ENCODE measurements at regions not wholly inside any gene's neighbourhood (a gene's known extent, or its start where the extent isn't known, plus 50 kb on each side); places are given as distances from the start of the nearest gene placed in this dataset.

DNA sequence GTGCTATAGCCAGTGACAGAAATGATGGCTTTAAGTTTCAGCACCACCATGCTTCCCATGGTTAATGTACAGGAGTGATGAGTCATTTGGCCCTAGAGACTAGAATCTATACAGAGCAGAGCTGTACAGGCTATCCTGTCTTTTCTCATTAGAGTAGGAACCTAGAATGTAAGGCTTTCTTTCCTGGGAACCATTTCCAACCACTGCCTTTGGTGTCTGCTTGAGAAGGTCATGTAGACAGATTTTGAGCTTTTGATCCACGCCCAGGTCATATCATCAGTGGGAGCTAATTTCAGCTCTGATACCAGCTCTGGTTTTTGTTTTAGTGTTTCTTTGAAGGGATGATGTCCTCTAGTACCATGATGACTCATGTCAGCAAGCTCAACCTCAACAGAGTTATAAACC, 543.1 kb downstream of the NTRK3 start:
- TF ChIP-seq, protein P1, sequence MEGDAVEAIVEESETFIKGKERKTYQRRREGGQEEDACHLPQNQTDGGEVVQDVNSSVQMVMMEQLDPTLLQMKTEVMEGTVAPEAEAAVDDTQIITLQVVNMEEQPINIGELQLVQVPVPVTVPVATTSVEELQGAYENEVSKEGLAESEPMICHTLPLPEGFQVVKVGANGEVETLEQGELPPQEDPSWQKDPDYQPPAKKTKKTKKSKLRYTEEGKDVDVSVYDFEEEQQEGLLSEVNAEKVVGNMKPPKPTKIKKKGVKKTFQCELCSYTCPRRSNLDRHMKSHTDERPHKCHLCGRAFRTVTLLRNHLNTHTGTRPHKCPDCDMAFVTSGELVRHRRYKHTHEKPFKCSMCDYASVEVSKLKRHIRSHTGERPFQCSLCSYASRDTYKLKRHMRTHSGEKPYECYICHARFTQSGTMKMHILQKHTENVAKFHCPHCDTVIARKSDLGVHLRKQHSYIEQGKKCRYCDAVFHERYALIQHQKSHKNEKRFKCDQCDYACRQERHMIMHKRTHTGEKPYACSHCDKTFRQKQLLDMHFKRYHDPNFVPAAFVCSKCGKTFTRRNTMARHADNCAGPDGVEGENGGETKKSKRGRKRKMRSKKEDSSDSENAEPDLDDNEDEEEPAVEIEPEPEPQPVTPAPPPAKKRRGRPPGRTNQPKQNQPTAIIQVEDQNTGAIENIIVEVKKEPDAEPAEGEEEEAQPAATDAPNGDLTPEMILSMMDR (conservative IDR thresholded peaks at IDR 0.05; ENCODE audit: low read length) = no peak
- TF ChIP-seq EZH2phosphoT487 (IDR thresholded peaks at IDR 0.05; ENCODE audit: borderline replicate concordance, low read depth, low read length) = no peak
- intact Hi-C loops (cut with micrococcal nuclease; ENCODE audit: unreplicated experiment) = no loop called here
- no peaks in the 10 kb centered on the region for H4K20me1 ChIP-seq (ENCODE audit: insufficient read depth, low read length)
- no TSS peak for BruUV-seq (replicated peaks)
- no peak overlapping the region for H3K4me2 ChIP-seq (ENCODE audit: low read length)
- no peaks in the 10 kb centered on the region for H3K9me2 ChIP-seq (ENCODE audit: insufficient read depth, low read length)
- ChIA-PET CTCF (ENCODE audit: unreplicated experiment) (no interaction called here), POLR2A (no interaction called here)
- H3K79me2 ChIP-seq (ENCODE audit: insufficient read depth, low read depth, low read length) = no peaks in the 10 kb centered on the region
- H3K27ac ChIP-seq (ENCODE audit: low read depth, low read length, poor library complexity, severe bottlenecking) = no peak overlapping the region
- H3K4me1 ChIP-seq (ENCODE audit: insufficient read depth, low read length, poor library complexity, severe bottlenecking) = no peaks in the 10 kb centered on the region
- H3K4me3 ChIP-seq (ENCODE audit: low read depth, low read length, poor library complexity, severe bottlenecking) = no peak overlapping the region
- no peak overlapping the region for H2AFZ ChIP-seq (ENCODE audit: low read length)
- H3K36me3 ChIP-seq (ENCODE audit: insufficient read depth, low read length) = no peaks in the 10 kb centered on the region
- no peaks in the 10 kb centered on the region for H3K9me3 ChIP-seq (ENCODE audit: low read length)
- no peak for DNase-seq (ENCODE audit: low spot score)

- Histone ChIP-seq H3K9me3 (ENCODE audit: low read length) (no peaks in the 10 kb centered on the region), H3K79me2 (ENCODE audit: insufficient read depth, low read depth, low read length) (no peaks in the 10 kb centered on the region), H3K4me1 (ENCODE audit: insufficient read depth, low read length, poor library complexity, severe bottlenecking) (no peaks in the 10 kb centered on the region), H3K27ac (ENCODE audit: low read depth, low read length, poor library complexity, severe bottlenecking) (no peak overlapping the region), H3K4me3 (ENCODE audit: low read depth, low read length, poor library complexity, severe bottlenecking) (no peak overlapping the region), H4K20me1 (ENCODE audit: insufficient read depth, low read length) (no peaks in the 10 kb centered on the region), H2AFZ (ENCODE audit: low read length) (no peak overlapping the region), H3K4me2 (ENCODE audit: low read length) (no peak overlapping the region), H3K9me2 (ENCODE audit: insufficient read depth, low read length) (no peaks in the 10 kb centered on the region), H3K36me3 (ENCODE audit: insufficient read depth, low read length) (no peaks in the 10 kb centered on the region)
- intact Hi-C loops (cut with micrococcal nuclease; ENCODE audit: unreplicated experiment) = no loop called here
- ChIA-PET CTCF (ENCODE audit: unreplicated experiment) (no interaction called here), POLR2A (interaction anchor here (0.7 kb wide), 1 partner anchor 533 kb away, joined by 3 read pairs; no protein-coding TSS in a partner anchor)
- TF ChIP-seq, protein P1 (conservative IDR thresholded peaks at IDR 0.05; ENCODE audit: low read length) = no peak
- no peak for TF ChIP-seq EZH2phosphoT487 (IDR thresholded peaks at IDR 0.05; ENCODE audit: borderline replicate concordance, low read depth, low read length)
- BruUV-seq (replicated peaks) = no TSS peak
- no peak for DNase-seq (ENCODE audit: low spot score)
Observed at GRCh38 chr15:87712211-87712610, 544.3 kb downstream of the NTRK3 start.

DNA sequence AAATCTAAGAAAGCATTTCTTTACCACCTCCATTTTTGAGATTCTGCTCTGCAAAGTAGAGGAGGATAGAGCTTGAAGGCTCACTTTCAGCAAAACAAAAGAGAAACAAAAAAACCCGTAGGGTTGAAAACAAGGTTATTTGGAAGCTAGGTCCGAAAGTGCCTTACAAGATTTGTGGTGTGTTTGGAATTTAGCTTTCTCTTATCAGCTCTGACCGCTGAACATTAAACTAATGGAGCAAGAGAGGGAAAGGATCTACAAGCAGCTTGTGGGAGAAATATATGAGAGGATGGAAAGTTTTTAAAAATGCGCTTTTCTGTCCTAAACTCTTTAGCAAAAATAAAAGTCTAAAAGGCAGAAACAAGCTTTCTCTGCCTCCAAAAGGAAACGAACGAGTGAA, 545.5 kb downstream of the NTRK3 start:
- Histone ChIP-seq H2AFZ (ENCODE audit: low read length) (no peak overlapping the region), H3K4me2 (ENCODE audit: low read length) (no peak overlapping the region), H3K9me3 (ENCODE audit: low read length) (no peaks in the 10 kb centered on the region), H3K9me2 (ENCODE audit: insufficient read depth, low read length) (no peaks in the 10 kb centered on the region), H3K79me2 (ENCODE audit: insufficient read depth, low read depth, low read length) (no peaks in the 10 kb centered on the region), H3K36me3 (ENCODE audit: insufficient read depth, low read length) (no peaks in the 10 kb centered on the region), H4K20me1 (ENCODE audit: insufficient read depth, low read length) (no peaks in the 10 kb centered on the region), H3K27ac (ENCODE audit: low read depth, low read length, poor library complexity, severe bottlenecking) (no peak overlapping the region), H3K4me3 (ENCODE audit: low read depth, low read length, poor library complexity, severe bottlenecking) (no peak overlapping the region), H3K4me1 (ENCODE audit: insufficient read depth, low read length, poor library complexity, severe bottlenecking) (no peaks in the 10 kb centered on the region)
- TF ChIP-seq, protein P1 (conservative IDR thresholded peaks at IDR 0.05; ENCODE audit: low read length) = no peak
- no peak for TF ChIP-seq EZH2phosphoT487 (IDR thresholded peaks at IDR 0.05; ENCODE audit: borderline replicate concordance, low read depth, low read length)
- DNase-seq (ENCODE audit: low spot score) = no peak
- intact Hi-C loops (cut with micrococcal nuclease; ENCODE audit: unreplicated experiment) = no loop called here
- BruUV-seq (replicated peaks) = no TSS peak
- ChIA-PET POLR2A (no interaction called here), CTCF (ENCODE audit: unreplicated experiment) (no interaction called here)

Measured in OCI-LY7 (cell line).